ENCODE measurements at regions not wholly inside any gene's neighbourhood (a gene's known extent, or its start where the extent isn't known, plus 50 kb on each side); places are given as distances from the start of the nearest gene placed in this dataset.

GRCh38 chr7:114151777-114152176 lies 233.0 kb upstream of the PPP1R3A start:
- H2AFZ ChIP-seq (ENCODE audit: low read length): no peak overlapping the region
- H3K9ac ChIP-seq (ENCODE audit: extremely low read depth, insufficient read length, low read length): no peak overlapping the region
- no peak overlapping the region for H3K27ac ChIP-seq (ENCODE audit: insufficient read length, low read depth, low read length)
- H3K4me1 ChIP-seq (ENCODE audit: insufficient read depth, low read length): peaks cover 15% of the 10 kb centered on the region
- H4K91ac ChIP-seq (ENCODE audit: insufficient read length, low read depth, low read length): no peak overlapping the region
- no peak for TF ChIP-seq CTCF (conservative IDR thresholded peaks at IDR 0.05)
- no CpG with 5 or more reads among the region's 3 CpGs for WGBS (ENCODE audit: extremely low coverage, insufficient read length, low lambda C conversion rate)
- no peaks in the 10 kb centered on the region for H3K27me3 ChIP-seq (ENCODE audit: insufficient read depth, low read length)
- H2AK5ac ChIP-seq (ENCODE audit: insufficient read length, low read length): no peak overlapping the region
- H3K23me2 ChIP-seq (ENCODE audit: insufficient read length, low read depth, low read length, poor library complexity, severe bottlenecking): no peaks in the 10 kb centered on the region
- no peak overlapping the region for H2BK15ac ChIP-seq (ENCODE audit: low read depth, low read length)
- H2BK120ac ChIP-seq (ENCODE audit: low read depth, low read length, poor library complexity, severe bottlenecking): no peak overlapping the region
- no peaks in the 10 kb centered on the region for H3K9me3 ChIP-seq (ENCODE audit: control insufficient read depth, low read depth, low read length)
- H3K4ac ChIP-seq (ENCODE audit: low read depth, low read length): no peak overlapping the region
- H3K36me3 Mint-ChIP-seq (ENCODE audit: insufficient read depth in 1 of 3, low read depth in 3 of 3): no peaks in the 10 kb centered on the region
- H3K79me2 ChIP-seq (ENCODE audit: insufficient read depth, low read length): no peaks in the 10 kb centered on the region
- H3K14ac ChIP-seq (ENCODE audit: insufficient read depth, low read length): no peak overlapping the region
- H4K8ac ChIP-seq (replicated peaks; ENCODE audit: insufficient read length, low read depth, low read length): no peak overlapping the region
- no peak overlapping the region for H2BK20ac ChIP-seq (ENCODE audit: low read depth, low read length, poor library complexity, severe bottlenecking)
- H3K23ac ChIP-seq (ENCODE audit: insufficient read length, low read depth, low read length): no peak overlapping the region
- DNase-seq: no peak
- no peak overlapping the region for H3K56ac ChIP-seq (ENCODE audit: insufficient read length, low read depth, low read length)
- no peak overlapping the region for H2BK12ac ChIP-seq (ENCODE audit: insufficient read length, low read depth, low read length)
- H3K27ac Mint-ChIP-seq: no peak overlapping the region
- H3T11ph ChIP-seq (ENCODE audit: low read length): no peak overlapping the region
- no peaks in the 10 kb centered on the region for H3K79me1 ChIP-seq (ENCODE audit: insufficient read depth, low read depth, low read length, poor library complexity, severe bottlenecking)
- no peak overlapping the region for H2BK5ac ChIP-seq (ENCODE audit: insufficient read length, low read length)
- no peaks in the 10 kb centered on the region for H3K9me3 Mint-ChIP-seq
- no peak overlapping the region for H3K18ac ChIP-seq (ENCODE audit: insufficient read length, low read depth, low read length)
- no peak overlapping the region for H3K4me2 ChIP-seq (ENCODE audit: insufficient read depth, insufficient read length, low read length)
- H3K4me3 Mint-ChIP-seq: no peak overlapping the region
- H4K5ac ChIP-seq (ENCODE audit: insufficient read length, low read depth, low read length): no peak overlapping the region
- H4K20me1 ChIP-seq (ENCODE audit: control insufficient read depth, insufficient read depth, insufficient read length): no peaks in the 10 kb centered on the region
- H3K27me3 Mint-ChIP-seq (ENCODE audit: low read depth): no peaks in the 10 kb centered on the region
- peaks cover 49 to 51% of the 10 kb centered on the region in 2 experiments for H3K4me1 Mint-ChIP-seq
